H1 (cell line): ENCODE measurements at regions not wholly inside any gene's neighbourhood (a gene's known extent, or its start where the extent isn't known, plus 50 kb on each side); places are given as distances from the start of the nearest gene placed in this dataset.

Experiments
- NANOG ChIP-seq: IDR thresholded peaks from 2 replicates; pipeline ENCODE4 v1.6.1; 2011; ENCODE audit warnings: low read length, low read depth, mild to moderate bottlenecking, inconsistent platforms; ENCODE audit not compliant: insufficient read depth, poor library complexity, severe bottlenecking
- POU5F1 ChIP-seq: IDR thresholded peaks from 2 replicates; pipeline ENCODE4 v1.6.1; 2011; ENCODE audit warnings: low read depth, mild to moderate bottlenecking, low read length, moderate library complexity
- RFX5 ChIP-seq: IDR thresholded peaks from 2 replicates; pipeline ENCODE4 v1.6.1; 2011; ENCODE audit warnings: low read depth, low read length, improper control_type of control experiment, borderline replicate concordance
- SIX5 ChIP-seq: IDR thresholded peaks from 2 replicates; pipeline ENCODE4 v1.6.1; 2011; ENCODE audit warnings: mild to moderate bottlenecking, low read depth, low read length
- TF ChIP-seq, protein P1 (sequence below): IDR thresholded peaks from 2 replicates; pipeline ENCODE4 v1.6.1; 2011; ENCODE audit warnings: low read length, improper control_type of control experiment

DNA sequence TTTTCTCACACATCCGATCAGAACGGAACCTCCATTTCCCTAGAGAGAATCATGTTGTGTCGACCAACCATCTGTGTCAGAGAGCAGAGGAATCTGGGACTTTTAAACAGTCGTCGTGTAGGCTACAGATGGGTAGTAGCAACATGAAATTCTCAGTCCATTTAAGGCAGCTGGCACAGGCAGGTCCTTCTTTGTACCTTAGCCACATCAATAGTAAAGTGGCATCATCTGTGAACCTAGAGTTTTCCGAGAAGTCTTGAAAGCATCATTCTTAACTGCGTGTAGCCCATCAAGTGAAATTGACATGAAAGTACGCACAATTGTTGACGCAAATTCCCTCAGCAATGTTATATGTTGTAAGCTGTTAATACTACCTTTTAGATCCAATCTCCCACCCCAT lies 114.5 kb upstream of the GRM7 start (continued):
- TF ChIP-seq, protein P1, sequence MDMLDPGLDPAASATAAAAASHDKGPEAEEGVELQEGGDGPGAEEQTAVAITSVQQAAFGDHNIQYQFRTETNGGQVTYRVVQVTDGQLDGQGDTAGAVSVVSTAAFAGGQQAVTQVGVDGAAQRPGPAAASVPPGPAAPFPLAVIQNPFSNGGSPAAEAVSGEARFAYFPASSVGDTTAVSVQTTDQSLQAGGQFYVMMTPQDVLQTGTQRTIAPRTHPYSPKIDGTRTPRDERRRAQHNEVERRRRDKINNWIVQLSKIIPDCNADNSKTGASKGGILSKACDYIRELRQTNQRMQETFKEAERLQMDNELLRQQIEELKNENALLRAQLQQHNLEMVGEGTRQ = no peak
- no peak for TF ChIP-seq NANOG
- TF ChIP-seq RFX5 = no peak
- no peak for TF ChIP-seq SIX5
- no peak for TF ChIP-seq POU5F1
